ENCODE measurements at regions not wholly inside any gene's neighbourhood (a gene's known extent, or its start where the extent isn't known, plus 50 kb on each side); places are given as distances from the start of the nearest gene placed in this dataset.

DNA sequence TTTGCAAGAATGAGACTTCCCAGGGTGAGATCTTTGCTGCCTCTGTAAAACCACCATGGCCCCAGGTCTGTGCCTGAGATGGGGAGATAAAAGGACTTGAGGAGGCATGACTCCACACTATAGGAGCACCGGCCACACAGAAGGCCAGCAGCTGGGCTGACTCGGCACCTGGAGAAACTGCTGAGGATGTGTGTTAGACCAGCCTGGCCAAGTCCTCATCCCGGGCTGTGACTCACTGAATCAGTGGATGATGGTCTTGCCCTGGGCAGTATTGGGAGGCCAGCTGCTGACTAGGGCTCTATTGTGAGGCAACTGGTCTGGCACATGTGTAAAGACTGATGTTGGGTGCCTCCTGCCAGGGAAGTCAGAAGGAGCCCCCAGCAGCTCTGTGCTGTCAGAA is 286.2 kb downstream of the ACTL7B start:
- TF ChIP-seq, protein P1, sequence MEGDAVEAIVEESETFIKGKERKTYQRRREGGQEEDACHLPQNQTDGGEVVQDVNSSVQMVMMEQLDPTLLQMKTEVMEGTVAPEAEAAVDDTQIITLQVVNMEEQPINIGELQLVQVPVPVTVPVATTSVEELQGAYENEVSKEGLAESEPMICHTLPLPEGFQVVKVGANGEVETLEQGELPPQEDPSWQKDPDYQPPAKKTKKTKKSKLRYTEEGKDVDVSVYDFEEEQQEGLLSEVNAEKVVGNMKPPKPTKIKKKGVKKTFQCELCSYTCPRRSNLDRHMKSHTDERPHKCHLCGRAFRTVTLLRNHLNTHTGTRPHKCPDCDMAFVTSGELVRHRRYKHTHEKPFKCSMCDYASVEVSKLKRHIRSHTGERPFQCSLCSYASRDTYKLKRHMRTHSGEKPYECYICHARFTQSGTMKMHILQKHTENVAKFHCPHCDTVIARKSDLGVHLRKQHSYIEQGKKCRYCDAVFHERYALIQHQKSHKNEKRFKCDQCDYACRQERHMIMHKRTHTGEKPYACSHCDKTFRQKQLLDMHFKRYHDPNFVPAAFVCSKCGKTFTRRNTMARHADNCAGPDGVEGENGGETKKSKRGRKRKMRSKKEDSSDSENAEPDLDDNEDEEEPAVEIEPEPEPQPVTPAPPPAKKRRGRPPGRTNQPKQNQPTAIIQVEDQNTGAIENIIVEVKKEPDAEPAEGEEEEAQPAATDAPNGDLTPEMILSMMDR (IDR thresholded peaks at IDR 0.05), result no peak
- no peak for TF ChIP-seq ZFX (IDR thresholded peaks at IDR 0.05; ENCODE audit: borderline replicate concordance)

All from 22Rv1 (cell line).